ENCODE measurements at regions not wholly inside any gene's neighbourhood (a gene's known extent, or its start where the extent isn't known, plus 50 kb on each side); places are given as distances from the start of the nearest gene placed in this dataset.
"Not testable (repeated sequence)": the region's sequence is repeated elsewhere in the genome, so short reads cannot be mapped to it uniquely, and the experiment has no call there.

GRCh38 chr21:6556516-6556915, 3964.9 kb upstream of the TPTE start:
- TF ChIP-seq, protein P1, sequence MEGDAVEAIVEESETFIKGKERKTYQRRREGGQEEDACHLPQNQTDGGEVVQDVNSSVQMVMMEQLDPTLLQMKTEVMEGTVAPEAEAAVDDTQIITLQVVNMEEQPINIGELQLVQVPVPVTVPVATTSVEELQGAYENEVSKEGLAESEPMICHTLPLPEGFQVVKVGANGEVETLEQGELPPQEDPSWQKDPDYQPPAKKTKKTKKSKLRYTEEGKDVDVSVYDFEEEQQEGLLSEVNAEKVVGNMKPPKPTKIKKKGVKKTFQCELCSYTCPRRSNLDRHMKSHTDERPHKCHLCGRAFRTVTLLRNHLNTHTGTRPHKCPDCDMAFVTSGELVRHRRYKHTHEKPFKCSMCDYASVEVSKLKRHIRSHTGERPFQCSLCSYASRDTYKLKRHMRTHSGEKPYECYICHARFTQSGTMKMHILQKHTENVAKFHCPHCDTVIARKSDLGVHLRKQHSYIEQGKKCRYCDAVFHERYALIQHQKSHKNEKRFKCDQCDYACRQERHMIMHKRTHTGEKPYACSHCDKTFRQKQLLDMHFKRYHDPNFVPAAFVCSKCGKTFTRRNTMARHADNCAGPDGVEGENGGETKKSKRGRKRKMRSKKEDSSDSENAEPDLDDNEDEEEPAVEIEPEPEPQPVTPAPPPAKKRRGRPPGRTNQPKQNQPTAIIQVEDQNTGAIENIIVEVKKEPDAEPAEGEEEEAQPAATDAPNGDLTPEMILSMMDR (IDR thresholded peaks at IDR 0.05 in 4 of 5, conservative IDR thresholded peaks at IDR 0.05 in 1 of 5), result not testable (repeated sequence)
- TF ChIP-seq POLR2A (IDR thresholded peaks at IDR 0.05), result not testable (repeated sequence)
